ENCODE measurements at regions not wholly inside any gene's neighbourhood (a gene's known extent, or its start where the extent isn't known, plus 50 kb on each side); places are given as distances from the start of the nearest gene placed in this dataset.

GRCh38 chr21:28487455-28488070 is 505.1 kb downstream of the LTN1 start:
- Mint-ChIP-seq H3K4me3 (ENCODE audit: unreplicated experiment) (no peak overlapping the region), H3K27me3 (ENCODE audit: insufficient read depth, unreplicated experiment) (no peaks in the 10 kb centered on the region), H3K4me1 (ENCODE audit: low read depth, unreplicated experiment) (no peaks in the 10 kb centered on the region), H3K27ac (ENCODE audit: unreplicated experiment) (no peak overlapping the region), H3K9me3 (ENCODE audit: unreplicated experiment) (no peaks in the 10 kb centered on the region), H3K36me3 (ENCODE audit: insufficient read depth, unreplicated experiment) (no peaks in the 10 kb centered on the region)
- no TSS peak for BruUV-seq (replicated peaks)
- H3K4me1 ChIP-seq = no peaks in the 10 kb centered on the region
- CTCF ChIA-PET = no interaction called here
- H3K9me3 ChIP-seq = no peaks in the 10 kb centered on the region
- H3K4me3 ChIP-seq (ENCODE audit: low read depth, low read length) = no peak overlapping the region
- H3K36me3 ChIP-seq (ENCODE audit: control insufficient read depth, insufficient read depth, low read length) = no peaks in the 10 kb centered on the region
- DNase-seq = no peak
- no peak for TF ChIP-seq CTCF (IDR thresholded peaks at IDR 0.05; ENCODE audit: insufficient read depth in 1 of 2, low read depth in 1 of 2, low read length in 1 of 2, severe bottlenecking in 1 of 2, unreplicated experiment in 1 of 2)
- intact Hi-C loops (cut with micrococcal nuclease; ENCODE audit: unreplicated experiment) = no loop called here
- POLR2A ChIA-PET = no interaction called here
- no peaks in the 10 kb centered on the region for H3K27me3 ChIP-seq (replicated peaks; ENCODE audit: control insufficient read depth, insufficient read depth, low read length)

GRCh38 chr21:28485301-28486022 is 507.2 kb downstream of the LTN1 start:
- CTCF ChIA-PET = no interaction called here
- no peaks in the 10 kb centered on the region for H3K27me3 Mint-ChIP-seq (ENCODE audit: insufficient read depth, unreplicated experiment)
- no peaks in the 10 kb centered on the region for H3K9me3 ChIP-seq

More at GRCh38 chr21:28485301-28486022, 507.2 kb downstream of the LTN1 start:
- DNase-seq = no peak
- Histone ChIP-seq H3K27me3 (replicated peaks; ENCODE audit: control insufficient read depth, insufficient read depth, low read length) (no peaks in the 10 kb centered on the region), H3K4me1 (no peaks in the 10 kb centered on the region), H3K4me3 (ENCODE audit: low read depth, low read length) (no peak overlapping the region), H3K36me3 (ENCODE audit: control insufficient read depth, insufficient read depth, low read length) (no peaks in the 10 kb centered on the region)
- Mint-ChIP-seq H3K36me3 (ENCODE audit: insufficient read depth, unreplicated experiment) (no peaks in the 10 kb centered on the region), H3K4me1 (ENCODE audit: low read depth, unreplicated experiment) (no peaks in the 10 kb centered on the region), H3K9me3 (ENCODE audit: unreplicated experiment) (no peaks in the 10 kb centered on the region), H3K27ac (ENCODE audit: unreplicated experiment) (no peak overlapping the region), H3K4me3 (ENCODE audit: unreplicated experiment) (no peak overlapping the region)
- POLR2A ChIA-PET = no interaction called here
- intact Hi-C loops (cut with micrococcal nuclease; ENCODE audit: unreplicated experiment) = no loop called here
- no TSS peak for BruUV-seq (replicated peaks)
- TF ChIP-seq CTCF (IDR thresholded peaks at IDR 0.05; ENCODE audit: insufficient read depth in 1 of 2, low read depth in 1 of 2, low read length in 1 of 2, severe bottlenecking in 1 of 2, unreplicated experiment in 1 of 2) = no peak

Measured in Caco-2 (cell line).